ENCODE measurements at regions not wholly inside any gene's neighbourhood (a gene's known extent, or its start where the extent isn't known, plus 50 kb on each side); places are given as distances from the start of the nearest gene placed in this dataset.

GRCh38 chr2:185990861-185991525 lies 252.4 kb downstream of the FSIP2 start:
- DNase-seq: no peak

- DNase-seq: no peak
These were observed 260.0 kb downstream of the FSIP2 start for GRCh38 chr2:185998562-185999070.

GRCh38 chr2:186009341-186009740 lies 270.7 kb downstream of the FSIP2 start:
- no peak for DNase-seq

GRCh38 chr2:186017278-186017677 lies 278.7 kb downstream of the FSIP2 start:
- no peak for DNase-seq

- DNase-seq: no peak
These were observed 286.3 kb downstream of the FSIP2 start for GRCh38 chr2:186024921-186025320.

- DNase-seq: no peak
These were observed 289.3 kb downstream of the FSIP2 start for GRCh38 chr2:186027922-186028321.

GRCh38 chr2:186031229-186031628 lies 292.6 kb downstream of the FSIP2 start:
- no peak for DNase-seq

GRCh38 chr2:186032102-186032738 lies 293.6 kb downstream of the FSIP2 start:
- DNase-seq: no peak

- DNase-seq: no peak
These were observed 294.3 kb downstream of the FSIP2 start for GRCh38 chr2:186032930-186033329.

GRCh38 chr2:186033541-186033940 lies 294.9 kb downstream of the FSIP2 start:
- DNase-seq: no peak

GRCh38 chr2:186036862-186037449 lies 298.4 kb downstream of the FSIP2 start:
- DNase-seq: no peak

GRCh38 chr2:186042207-186043028 lies 303.8 kb downstream of the FSIP2 start:
- no peak for DNase-seq

GRCh38 chr2:186044761-186045160 lies 306.2 kb downstream of the FSIP2 start:
- no peak for DNase-seq

GRCh38 chr2:186052930-186053329 lies 314.3 kb downstream of the FSIP2 start:
- DNase-seq: no peak

- DNase-seq: no peak
These were observed 320.0 kb downstream of the FSIP2 start for GRCh38 chr2:186058614-186059013.

GRCh38 chr2:186059096-186059495 lies 320.5 kb downstream of the FSIP2 start:
- peak; percentile 32 for DNase-seq

- DNase-seq: no peak
These were observed 322.3 kb downstream of the FSIP2 start for GRCh38 chr2:186060744-186061440.

GRCh38 chr2:186064507-186064906 lies 325.9 kb downstream of the FSIP2 start:
- DNase-seq: no peak

GRCh38 chr2:186065491-186065890 lies 326.9 kb downstream of the FSIP2 start:
- no peak for DNase-seq

- DNase-seq: no peak
These were observed 329.7 kb downstream of the FSIP2 start for GRCh38 chr2:186068139-186068801.

GRCh38 chr2:186069676-186070075 lies 331.1 kb downstream of the FSIP2 start:
- DNase-seq: no peak

GRCh38 chr2:186085226-186085625 lies 346.6 kb downstream of the FSIP2 start:
- no peak for DNase-seq
